ENCODE measurements at regions not wholly inside any gene's neighbourhood (a gene's known extent, or its start where the extent isn't known, plus 50 kb on each side); places are given as distances from the start of the nearest gene placed in this dataset.

DNA sequence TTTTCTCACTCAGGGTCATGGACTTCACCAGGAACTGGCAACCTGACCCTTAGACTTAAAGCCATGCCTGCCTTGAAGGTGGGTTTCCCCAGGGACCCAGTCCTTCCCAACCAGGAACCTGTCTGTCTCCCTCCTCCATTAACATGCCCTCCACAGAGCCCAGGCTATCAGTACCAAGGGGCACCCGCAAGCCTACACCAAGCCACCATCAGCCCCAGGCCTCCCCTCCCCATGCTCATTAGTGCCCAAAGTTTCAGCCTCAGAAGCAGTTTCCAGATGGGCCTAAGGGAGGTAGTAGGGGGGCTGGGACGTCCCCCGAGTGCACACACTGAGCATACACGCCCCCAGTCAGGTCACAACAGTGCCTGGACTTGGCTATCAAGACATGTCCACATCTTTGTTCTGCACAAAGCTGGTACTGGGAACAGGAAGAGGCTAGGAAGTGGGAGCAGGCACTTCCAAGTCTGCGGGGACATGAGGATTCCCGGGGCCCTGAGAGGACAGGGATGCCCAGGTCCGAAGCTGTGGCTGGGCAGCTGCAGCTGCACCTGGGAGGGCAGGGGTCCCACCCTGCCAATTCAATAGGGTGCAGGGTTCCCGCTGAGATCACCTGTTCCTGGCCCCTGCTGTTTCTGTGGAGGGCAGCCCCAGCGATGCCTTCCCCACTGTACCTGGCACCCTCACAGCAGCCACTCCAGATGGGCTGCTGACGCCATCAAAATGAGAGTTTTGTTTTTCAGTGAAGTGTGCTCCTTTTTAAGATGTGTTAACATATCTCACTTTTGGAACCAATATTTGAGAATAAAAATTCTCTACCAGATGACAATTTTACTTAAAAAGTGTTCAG lies 731.4 kb downstream of the NR4A2 start:
- TF ChIP-seq POLR2A (IDR thresholded peaks at IDR 0.05) (no peak), POLR2AphosphoS5 (IDR thresholded peaks at IDR 0.05) (no peak), EP300 (IDR thresholded peaks at IDR 0.05; ENCODE audit: low read depth) (no peak)
- TF ChIP-seq, protein P1, sequence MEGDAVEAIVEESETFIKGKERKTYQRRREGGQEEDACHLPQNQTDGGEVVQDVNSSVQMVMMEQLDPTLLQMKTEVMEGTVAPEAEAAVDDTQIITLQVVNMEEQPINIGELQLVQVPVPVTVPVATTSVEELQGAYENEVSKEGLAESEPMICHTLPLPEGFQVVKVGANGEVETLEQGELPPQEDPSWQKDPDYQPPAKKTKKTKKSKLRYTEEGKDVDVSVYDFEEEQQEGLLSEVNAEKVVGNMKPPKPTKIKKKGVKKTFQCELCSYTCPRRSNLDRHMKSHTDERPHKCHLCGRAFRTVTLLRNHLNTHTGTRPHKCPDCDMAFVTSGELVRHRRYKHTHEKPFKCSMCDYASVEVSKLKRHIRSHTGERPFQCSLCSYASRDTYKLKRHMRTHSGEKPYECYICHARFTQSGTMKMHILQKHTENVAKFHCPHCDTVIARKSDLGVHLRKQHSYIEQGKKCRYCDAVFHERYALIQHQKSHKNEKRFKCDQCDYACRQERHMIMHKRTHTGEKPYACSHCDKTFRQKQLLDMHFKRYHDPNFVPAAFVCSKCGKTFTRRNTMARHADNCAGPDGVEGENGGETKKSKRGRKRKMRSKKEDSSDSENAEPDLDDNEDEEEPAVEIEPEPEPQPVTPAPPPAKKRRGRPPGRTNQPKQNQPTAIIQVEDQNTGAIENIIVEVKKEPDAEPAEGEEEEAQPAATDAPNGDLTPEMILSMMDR (IDR thresholded peaks at IDR 0.05) = no peak
